Eye (tissue), 1 donor: ENCODE measurements at regions not wholly inside any gene's neighbourhood (a gene's known extent, or its start where the extent isn't known, plus 50 kb on each side); places are given as distances from the start of the nearest gene placed in this dataset.
A peak's percentile ranks its signal among the peaks of the same experiment; 100 is the strongest.

ENCODE experiments used
- DNase-seq: peaks from one replicate; pipeline ENCODE4 v3.0.0-alpha.2; 2015

DNA sequence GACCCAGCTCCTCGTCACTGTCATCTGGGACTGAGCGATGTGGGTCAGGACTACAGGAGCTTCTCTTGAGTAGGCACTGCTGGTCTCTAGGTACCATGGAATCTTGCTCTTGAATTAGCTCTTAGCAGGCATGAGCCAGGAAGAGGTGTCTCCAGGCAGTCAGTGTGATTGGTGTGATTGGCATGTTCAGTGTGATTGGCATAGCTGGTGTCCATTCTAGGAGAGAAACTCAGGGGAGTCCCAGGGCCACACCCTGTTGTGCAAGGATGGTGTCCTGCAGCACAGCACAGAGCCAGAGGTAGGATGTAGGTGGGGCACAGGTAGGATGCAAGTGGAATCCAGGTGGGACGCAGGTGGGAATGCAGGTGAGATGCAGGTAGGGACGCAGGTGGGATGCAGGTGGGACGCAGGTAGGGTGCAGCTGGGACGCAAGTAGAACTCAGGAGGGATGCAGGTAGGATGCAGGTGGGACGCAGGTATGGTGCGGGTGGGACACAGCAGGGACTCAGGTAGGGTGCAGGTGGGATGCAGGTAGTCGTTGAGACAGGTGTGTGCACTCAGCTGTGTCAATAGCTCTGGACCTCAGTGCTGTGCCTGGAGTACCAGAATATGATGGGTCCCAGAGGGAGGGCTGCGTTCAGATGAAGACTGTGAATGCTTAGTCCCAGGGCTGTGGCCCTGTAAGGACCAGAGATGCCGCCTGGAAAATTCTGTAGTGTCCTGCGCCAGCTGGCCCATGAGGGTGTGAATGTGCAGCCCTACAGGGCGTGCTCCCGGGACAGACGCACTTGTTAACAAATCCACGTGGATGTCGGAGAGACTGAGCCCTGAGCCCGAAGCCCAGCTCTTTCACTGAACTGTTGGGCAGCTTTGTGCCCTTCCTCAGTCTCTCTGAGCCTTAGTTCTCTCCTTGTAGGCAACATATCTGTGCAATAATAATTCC lies 248.2 kb upstream of the PITRM1 start:
- DNase-seq = no peak

DNA sequence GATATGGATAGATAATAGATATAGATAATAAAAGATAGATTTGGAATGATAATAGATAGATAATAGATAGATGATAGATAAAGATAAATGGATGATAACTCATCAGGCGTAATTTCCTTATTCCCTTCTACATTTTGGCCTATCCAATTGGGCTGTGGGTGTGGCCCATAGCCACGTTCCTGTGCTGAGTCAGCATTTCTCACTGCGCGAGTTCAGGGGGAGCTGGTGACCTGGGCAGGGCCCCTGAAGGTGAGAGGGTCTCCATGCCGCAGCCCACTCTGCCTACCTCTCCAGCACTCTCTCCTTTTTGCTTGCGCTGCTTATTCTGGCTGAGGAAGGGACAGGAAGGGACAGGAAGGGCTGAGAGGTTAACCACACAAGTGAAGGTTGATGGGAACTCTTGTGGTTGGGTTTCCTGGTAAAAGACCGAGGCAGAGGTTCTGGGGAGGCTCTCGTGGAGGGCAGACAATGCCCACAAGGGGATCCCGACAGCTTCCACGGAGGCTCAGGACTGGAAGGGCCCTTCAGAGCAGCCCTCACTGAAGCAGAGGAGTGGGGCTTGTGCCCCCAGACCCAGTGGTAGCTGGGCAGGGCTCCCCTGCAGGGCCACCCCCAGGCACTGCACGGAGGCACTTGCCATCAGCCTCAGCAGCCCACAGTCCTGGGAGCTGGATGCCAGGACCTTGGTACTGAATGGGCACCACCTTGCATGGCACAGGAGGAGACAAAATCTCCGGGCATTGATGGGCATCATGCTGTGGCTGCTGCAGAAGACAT lies 247.3 kb upstream of the PITRM1 start:
- DNase-seq = no peak

DNA sequence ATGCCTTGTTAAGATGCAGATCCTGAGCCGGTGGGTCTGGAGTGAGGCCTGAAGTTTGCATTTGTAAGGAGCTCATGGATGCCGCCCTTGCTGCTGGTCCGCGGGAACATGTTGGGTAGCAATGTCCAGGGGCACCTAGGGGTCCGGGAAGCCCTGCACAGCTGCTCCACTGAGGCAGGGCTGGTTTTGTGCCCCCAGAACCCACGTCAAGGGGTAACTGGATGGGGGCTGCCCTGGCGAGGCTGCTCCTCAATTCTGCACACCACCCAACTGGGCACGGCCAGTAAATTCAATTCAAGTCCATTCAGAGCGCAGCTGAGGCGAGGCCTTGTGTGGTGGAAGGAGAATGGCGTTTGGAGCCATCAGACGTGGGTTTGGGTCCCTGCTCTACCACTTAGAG lies 246.3 kb upstream of the PITRM1 start:
- DNase-seq = no peak

DNA sequence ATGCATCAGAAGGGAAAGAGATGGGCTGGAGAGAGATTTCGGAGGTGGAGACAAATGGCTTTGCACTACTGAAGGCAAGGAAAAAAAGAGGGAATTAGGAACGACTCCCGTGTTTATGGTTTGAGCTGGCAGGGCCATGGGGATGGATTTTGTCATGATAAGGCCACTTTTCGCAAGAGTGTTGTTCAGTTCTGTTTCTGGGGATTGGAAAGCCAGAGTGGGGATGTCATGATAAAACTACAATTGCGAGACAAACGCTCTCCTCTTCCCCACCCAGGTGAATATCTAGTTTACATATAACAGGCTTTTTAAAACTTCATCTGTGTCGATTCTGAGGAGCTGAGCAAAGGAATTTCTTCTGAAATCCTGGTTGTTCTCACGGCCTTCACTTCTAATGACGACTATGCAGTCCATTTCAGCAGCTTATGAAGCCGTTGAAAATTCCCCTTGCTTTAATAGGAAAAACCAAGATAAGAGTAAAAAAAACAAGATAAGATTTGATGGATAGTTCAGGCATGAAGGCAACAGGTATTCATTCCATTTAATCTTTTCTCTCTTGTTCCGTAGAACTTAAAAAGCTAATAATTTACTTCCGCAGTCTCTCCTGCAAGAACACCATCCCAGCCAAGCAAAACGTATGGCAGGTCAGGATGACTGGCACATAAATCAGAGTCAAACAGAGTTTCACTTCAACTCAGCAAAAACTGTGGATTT lies 245.6 kb upstream of the PITRM1 start:
- DNase-seq = no peak

DNA sequence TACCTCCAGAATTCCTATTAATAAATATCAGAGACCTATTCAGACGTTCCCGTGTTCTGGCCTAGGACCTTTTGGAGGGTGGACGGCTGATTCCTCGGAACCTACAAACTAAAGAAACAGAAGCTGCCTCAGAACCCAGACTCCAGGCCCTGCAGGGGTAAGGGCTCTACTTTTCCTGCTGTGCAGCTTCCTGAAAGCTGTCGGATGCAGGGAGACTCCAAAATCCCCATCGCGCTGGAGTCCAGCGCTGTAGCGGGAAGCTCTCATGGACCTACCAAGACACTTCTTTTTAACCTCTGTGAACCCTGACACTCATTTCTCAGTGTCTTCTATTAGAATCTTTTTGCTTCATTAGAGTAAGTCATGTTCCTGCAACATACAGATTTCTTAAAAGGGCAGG lies 244.5 kb upstream of the PITRM1 start:
- no peak for DNase-seq

DNA sequence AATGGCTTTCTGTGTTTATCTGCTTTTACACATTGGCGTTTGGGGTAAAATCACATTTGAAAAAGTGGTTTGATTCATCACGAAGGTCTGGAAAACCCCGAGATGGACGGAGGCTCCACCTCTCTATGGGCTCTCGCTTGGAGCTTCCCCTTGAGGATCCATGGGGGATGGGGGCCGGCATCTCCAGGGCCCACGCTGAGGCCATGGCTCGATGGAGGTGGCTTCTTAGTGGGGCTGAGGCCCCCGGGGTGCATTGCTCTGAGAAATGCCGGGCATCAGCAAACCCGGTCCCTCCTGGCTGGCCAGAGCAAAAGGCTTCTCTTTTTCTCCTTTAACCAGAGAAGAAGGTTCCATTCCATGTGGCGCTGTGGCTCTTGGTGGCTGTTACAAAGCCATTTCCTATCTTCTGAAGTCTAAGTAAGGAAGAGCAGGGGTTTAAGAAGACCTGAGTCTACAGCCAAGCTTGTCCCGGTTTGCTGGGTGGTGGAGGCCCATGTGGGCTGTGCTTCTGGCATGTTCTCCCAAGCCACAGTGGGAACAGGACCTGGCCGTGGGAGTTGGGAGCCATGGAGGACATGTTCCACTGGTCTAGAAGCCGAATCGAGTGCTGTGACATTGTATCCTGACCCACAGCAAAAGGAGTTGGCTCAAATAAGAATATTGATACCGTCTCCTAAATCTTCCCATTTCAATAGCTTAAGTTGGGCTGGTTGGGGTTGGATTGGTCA lies 243.5 kb upstream of the PITRM1 start:
- DNase-seq = no peak

DNA sequence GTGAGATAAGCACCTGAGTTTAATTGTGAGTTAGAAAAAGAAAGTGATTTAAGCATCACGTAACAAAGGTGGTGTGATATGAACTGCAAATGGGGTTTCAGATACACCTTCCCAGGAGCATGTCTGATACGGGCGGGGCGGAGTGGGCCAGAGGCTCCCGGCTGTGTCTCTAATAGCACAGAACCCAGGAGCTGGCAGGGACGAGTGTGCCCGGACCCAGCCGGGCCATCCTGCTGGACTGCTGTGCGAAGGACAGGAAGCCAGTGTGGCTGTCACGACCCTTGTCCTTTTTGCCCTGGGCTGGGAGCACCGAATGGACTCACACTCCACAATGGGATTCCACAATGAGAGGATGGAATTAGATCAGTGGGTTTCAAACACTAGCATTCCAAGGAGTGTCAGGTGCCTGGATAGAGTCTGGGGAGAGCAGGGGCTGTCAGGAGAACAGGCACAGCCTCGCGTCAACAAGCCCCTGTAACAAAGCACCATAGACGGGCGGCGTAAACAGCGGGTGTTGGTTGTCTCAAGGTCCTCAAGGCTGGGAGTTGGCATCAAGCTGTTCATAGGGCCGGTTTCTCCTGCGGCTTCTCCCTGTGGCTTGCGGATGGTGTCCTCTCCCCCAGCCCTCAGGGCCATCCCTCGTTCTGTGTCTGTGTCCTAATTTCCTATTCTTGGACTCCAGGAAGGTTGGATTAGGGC lies 242.6 kb upstream of the PITRM1 start:
- no peak for DNase-seq

DNA sequence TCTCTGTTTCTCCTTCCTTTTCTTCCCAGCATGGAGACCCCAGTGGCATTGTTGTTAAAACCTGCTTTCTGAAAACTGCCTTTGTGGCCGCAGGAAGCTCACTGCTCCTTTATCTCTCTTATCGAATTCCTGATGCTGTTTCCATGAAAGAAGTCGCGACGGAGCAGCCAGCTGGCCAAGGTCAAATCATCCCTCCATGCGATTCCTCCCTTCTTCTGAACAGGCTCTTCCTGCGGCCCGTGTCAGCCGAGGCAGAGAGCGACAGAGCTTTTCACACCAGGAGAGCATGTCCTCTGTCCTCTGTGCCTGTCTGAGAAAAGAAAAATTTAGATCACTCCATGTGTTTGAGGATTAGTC lies 242.1 kb upstream of the PITRM1 start:
- no peak for DNase-seq

DNA sequence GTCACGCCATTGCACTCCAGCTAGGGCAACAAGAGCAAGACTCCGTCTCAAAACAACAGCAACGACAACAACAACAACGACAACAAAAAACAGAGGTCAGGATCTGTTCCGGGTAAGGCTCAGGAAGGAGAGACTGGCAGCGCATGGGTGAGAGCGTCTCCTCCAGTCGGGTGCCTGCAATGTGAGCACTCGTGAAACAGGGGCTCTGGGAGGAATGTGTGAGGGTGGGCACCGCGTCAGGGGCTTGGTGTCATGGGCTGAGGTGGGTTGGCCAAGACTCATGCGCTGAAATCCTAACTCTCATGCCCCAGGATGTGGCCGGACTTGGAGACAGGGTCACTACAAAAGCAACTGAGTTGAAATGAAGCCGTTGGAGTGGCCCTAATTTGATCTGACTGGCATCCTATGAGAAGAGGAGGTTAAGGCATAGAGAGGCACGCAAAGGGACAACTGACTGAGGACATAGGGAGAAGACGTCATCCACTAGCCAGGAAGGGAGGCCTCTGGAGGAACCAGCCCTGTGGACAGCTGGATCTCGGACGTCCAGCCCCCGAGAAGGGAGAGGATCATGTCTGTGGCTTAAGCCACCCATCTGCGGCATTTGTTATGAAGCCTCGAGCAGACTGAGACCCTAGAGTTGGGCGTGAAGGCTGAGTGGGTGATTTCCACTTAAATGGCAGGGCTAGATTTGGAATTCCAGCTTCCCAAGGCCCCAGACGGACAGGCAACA lies 241.5 kb upstream of the PITRM1 start:
- no peak for DNase-seq

DNA sequence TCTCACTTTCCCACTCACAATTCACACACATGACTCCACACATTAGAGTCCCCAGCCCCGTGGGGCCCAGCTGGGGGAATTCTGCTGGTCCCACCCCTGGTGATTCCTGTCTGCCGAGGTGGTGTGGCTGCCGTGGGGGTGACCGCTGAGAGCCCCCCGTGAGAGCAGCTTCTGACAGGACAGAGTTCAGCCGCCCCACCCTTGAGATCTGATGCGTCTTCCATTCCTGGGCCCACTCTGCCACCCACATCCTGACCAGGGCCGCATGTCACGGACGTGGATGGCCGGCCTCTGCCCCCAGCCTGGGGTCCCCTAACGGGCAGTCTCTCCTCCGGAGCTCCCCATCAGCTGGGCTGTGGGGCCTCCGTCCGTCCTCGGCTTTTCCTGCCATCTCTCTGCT lies 240.1 kb upstream of the PITRM1 start:
- DNase-seq = no peak

DNA sequence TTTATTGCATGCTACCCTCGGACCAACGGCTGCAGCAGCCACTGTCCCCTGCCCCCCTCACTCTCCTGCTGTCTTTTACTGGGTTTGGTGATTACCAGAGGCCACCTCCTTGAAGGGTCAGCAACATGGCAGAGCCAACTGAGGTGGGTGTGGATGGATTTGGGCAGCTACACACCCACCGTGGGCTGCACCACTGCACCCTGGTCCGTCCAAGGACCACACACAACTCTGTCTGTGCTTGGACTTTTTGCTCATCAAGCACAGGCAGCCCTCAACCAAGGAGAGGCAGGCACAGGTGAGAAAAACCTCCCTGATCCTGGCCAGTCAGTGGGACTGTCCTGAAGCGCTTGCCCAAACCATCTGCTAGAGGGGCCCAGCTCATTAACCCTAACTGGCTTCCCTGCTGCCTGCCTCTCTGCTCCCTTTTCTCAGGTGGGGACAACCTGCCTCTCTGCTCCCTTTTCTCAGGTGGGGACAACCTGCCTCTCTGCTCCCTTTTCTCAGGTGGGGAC lies 239.5 kb upstream of the PITRM1 start:
- no peak for DNase-seq

DNA sequence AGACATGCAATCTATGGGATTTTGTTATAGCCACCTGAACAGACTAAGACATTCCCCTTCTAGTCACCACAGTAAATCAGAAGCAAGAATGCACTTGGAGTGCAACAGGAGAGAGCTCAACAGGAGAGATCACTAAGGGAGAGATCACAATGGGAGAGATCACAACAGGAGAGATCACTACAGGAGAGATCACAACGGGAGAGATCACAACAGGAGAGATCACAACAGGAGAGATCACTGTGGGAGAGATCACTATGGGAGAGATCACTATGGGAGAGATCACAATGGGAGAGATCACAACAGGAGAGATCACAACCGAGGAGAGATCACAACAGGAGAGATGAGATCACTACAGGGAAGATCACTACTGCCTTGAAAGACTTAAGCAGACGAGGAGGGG lies 238.5 kb upstream of the PITRM1 start:
- no peak for DNase-seq

DNA sequence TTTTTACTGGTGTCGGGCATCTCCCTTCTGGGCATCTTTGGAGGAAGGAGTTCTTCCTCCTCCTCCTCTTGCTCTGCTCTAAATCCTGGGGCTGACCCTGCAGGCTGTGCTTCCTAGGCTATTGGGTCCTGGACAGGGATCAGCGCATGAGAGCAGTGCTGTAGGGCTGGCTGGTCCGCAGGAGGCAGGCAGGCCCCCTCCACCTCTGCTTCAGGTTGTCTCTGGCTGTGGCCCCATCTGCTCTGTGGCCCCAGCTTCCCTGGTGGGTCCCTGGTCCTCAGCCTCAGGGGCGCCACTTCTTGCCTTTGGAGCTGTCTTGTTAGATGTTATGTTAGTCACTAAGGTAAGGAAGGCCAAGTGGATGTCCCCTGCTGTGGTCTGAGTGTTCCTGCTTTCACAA lies 237.3 kb upstream of the PITRM1 start:
- DNase-seq = no peak

DNA sequence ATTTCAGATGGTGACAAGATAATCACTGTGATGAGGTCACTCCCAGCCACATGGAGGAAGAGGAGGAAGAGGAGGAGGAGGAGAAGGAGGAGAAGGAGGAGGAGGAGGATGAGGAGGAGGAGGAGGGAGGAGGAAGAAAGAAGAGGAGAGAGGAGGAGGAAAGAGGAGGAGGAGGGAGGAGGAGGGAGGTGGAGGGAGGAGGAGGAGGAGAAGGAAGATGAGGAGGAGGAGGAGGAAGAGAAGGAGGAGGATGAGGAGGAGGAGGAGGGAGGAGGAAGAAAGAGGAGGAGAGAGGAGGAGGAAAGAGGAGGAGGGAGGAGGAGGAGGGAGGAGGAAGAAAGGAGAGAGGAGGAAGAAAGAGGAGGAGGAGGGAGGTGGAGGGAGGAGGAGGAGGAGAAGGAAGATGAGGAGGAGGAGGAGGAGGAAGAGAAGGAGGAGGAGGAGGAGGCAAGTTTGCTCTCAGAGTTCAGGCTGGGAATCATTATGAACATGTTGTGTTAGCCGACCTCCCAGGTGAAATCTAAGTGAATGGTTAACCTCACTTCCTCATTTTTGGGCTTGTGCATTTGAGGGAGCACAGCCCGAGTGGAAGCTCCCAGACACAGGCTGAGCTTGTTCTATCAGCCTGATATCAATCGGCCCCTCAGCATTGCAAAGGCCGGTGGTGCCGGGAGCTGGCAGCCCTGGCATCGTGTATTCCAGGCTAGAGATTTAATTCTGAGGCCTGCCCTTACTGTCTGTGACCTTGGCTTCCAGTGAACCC lies 236.2 kb upstream of the PITRM1 start:
- DNase-seq = no peak

DNA sequence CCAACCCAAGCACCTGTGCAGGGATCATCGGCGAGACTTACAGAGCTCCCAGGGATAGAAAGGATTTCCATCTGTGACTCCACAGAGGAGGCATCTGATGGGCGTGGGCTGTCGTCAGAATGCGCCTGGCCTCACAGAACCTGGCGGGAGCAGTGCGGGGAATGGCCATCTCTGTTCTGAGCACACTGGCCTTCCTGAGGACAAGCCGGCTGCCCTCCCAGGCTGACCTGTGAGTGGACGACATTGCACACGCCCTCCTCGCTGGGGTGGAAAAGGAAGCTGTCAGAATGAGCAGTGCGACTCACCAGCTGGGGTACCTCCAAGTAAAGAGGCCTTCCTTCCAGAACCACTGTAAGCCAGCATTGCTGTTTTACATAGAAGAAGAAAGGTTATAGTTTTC lies 234.6 kb upstream of the PITRM1 start:
- DNase-seq = no peak

DNA sequence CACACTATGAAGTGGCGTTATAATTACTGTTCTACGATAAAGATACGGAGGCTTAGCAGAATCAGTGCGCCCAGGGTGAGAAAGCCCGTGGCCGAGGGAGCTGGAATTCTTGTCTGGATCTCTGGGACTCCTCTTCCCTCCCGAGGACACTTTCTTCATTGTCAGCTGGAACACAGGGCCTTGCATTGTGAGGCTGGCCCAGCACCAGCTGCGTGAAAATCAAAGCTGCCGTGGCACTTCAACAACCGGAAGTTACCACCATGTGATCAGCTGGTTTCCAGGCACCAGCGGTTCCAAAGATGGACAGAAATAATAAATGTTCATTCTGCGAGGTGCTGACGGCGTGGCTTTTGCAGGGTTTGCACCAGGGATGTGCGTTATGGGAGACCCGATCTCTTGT lies 234.0 kb upstream of the PITRM1 start:
- DNase-seq = no peak

DNA sequence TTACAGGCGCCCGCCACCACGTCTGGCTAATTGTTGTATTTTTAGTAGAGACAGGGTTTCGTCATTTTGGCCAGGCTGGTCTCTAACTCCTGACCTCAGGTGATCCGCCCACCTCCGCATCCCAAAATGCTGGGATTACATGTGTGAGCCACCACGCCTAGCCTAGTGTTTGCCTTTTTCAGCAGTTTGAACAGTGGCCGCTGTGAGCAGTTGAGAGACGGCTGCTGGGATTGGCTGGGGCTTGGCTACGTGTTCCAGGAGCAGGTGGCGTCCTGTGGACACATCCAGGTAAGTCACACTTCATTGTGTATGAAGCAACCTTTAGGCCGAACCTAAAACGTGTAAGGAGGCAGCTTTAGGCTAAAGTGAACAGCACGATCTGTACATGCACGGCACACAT lies 231.8 kb upstream of the PITRM1 start:
- DNase-seq = no peak

DNA sequence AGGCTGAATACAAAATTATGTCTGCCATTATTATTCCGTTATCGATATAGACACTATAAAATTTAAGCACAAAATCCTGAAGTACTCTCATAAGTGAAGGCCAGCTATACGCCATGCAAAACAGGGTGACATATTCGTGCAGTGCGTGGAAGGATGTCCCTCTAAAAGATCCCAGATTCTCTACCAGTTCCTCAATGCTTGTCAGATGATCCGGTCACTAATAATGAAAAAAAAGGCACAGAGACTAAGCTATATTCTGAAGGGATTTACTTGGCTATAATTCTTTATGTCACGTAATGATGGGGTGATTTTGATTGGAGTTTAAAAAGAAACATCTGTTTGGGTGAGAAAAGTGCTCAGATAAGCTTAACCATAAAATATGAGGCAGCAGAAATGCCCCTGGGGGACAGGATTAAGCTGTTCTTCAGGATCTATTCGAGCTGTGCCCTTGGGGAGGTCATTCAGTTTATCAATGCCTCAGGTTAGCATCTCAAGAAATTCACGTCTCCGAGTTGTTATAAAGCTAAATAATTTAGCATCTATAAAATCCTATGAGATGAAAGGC lies 229.7 kb upstream of the PITRM1 start:
- DNase-seq = no peak

DNA sequence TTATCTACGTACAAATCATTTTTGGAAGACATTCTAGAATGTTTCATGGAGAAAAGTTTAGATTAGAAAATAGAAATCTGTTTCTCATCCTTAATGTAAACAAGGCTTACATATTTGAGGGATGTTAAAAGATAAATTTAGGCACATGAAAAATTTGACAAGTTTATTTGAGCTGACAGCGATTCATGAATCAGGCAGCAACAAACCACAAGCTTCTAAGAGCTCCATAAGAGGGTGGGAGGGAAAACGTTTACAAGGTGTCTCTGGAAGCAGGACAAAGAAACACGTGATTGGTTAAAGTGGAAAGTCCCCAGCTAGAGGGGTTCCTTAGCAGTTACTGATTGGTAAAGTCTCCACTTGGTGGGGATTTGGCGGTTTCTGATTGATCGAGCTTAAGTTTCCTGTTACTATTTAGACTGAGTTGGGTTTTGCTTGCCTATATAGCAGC lies 228.9 kb upstream of the PITRM1 start:
- no peak for DNase-seq

DNA sequence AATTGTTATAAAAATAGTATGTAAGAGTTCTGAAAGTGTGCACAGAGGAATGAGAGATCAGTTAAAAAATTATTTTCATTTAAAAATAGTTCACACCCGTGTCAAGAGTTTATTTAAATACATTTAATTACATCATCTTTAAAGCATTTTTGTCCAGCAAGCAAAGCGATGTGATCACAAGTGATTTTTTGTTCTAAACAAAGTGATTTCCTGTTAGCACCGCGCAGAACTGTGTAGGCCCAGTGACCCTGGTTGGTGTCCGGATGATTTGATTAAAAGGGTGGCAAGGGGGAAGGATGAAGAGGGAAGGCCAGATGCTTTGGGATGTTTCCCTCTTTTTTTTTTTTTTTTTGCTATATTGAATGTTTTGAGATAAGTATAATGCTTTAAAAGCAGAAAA lies 227.8 kb upstream of the PITRM1 start:
- DNase-seq = peak; percentile 33
